ENCODE measurements at regions not wholly inside any gene's neighbourhood (a gene's known extent, or its start where the extent isn't known, plus 50 kb on each side); places are given as distances from the start of the nearest gene placed in this dataset.
"Not testable (repeated sequence)": the region's sequence is repeated elsewhere in the genome, so short reads cannot be mapped to it uniquely, and the experiment has no call there.

DNA sequence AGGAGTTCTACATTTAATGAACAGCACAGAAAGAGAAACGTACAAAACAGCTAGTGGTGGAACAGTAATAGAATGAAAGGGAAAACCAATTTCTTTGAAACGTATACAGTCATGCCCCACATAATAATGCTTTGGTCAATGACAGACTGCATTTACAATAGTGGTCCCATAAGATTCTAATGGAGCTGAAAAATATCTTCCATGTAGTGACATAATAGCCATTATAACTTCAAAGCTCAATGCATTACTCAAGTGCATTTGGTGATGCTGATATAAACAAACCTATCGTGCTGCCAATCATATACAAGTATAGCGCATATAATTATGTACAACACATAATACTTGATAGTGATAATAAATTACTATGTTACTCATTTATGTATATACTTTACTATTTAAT lies 1008.9 kb upstream of the FOXG1 start:
- DNase-seq; ATAC-seq; intact Hi-C loops (cut with DNase I): not testable (repeated sequence)

- ATAC-seq; intact Hi-C loops (cut with DNase I); DNase-seq: not testable (repeated sequence)
Measured at GRCh38 chr14:27760367-27760766, 1006.2 kb upstream of the FOXG1 start.

GRCh38 chr14:27799066-27800028 lies 967.2 kb upstream of the FOXG1 start:
- intact Hi-C loops (cut with DNase I); DNase-seq; ATAC-seq: not testable (repeated sequence)

DNA sequence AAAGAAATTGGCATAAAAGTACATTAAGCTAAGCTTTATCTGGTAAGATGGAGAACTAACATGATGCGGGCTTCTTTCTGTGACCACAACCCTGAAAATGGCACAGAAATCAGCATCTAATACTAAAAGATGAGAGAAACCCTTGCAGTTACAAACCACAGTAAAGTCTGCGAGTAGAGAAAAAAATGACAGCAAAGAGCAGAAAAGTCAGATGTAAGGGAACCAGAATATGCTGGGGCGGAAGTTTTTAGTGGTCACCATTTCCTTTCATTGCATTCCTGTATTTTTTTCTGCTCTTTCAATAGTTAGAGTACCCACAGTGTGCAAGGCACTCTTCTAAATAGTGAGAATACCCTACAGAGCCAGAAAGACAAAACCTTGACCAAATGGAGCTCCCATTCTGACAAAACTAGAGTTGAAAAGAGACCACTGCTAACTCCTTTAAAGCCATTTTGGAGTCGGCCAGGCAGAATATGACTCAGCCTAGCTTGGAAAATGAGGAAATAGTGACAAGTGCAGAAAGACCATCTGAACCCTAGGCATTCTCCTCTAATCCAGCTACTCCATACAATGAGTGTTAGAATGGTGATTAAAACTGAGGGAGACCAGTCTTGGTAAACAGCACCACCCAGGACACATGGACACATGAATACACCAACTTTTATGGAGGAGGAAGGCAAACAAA lies 948.7 kb upstream of the FOXG1 start:
- ATAC-seq; DNase-seq; intact Hi-C loops (cut with DNase I): not testable (repeated sequence)

DNA sequence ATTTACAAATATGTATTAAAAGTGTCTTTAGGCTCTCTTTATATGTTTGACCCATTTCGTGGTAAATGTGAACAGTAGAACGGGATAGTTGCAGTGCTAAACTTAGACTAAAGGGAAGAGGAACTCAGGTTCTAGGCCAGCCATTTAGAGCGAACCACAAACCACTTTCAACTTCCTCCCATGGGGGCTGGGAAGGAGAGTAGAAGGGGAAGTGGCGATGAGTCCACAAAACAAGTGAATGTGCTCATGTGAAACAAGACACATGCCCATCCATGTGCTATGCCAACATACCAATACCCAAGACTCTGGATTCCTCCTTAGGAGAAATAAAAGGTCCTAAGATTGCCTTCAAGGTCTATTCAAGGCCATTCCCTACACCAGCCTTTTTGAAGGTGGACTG lies 940.4 kb upstream of the FOXG1 start:
- ATAC-seq; intact Hi-C loops (cut with DNase I): not testable (repeated sequence)

DNA sequence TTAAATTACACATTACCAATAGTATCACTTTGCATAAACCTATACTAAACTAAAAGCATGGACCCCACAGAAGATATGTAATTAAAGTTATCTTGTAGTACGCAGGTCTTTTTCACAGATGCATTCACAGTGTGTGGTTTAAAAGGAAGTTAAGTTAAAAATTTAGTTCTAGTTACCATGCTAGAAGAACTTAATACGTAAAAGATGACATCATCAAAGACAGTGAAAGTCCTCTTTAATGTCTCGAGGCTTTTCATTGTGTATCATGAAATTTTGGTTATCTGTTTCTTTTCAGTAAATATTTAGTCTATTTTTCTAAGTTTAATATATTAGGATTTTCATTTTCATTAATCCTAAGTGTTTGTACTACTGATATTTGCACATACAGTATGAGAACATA lies 934.6 kb upstream of the FOXG1 start:
- DNase-seq; ATAC-seq; intact Hi-C loops (cut with DNase I): not testable (repeated sequence)

More for the DNA sequence above, 940.4 kb upstream of the FOXG1 start:
- not testable (repeated sequence) for DNase-seq

GRCh38 chr14:27833001-27833400 lies 933.6 kb upstream of the FOXG1 start:
- DNase-seq; intact Hi-C loops (cut with DNase I); ATAC-seq: not testable (repeated sequence)

DNA sequence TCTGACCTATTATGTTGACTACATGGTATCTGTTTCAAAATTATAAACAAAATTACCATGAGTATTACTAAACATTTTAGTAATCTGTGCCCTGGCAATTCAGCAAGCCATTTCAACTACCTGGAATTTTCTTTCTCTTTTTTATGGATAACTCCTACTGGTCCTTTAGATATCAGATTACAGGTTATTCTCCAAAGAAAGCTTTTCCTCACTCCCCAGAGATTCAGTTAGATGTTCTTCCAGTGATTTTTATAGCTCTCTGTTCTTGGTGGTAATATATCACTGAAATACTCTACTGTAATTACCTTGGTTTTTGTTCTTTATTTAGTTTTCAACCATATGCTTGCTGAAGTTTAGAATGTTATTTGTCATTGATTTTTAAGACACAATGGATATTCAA lies 930.2 kb upstream of the FOXG1 start:
- DNase-seq, result no peak
- no peak for ATAC-seq
- intact Hi-C loops (cut with DNase I), result no loop called here

GRCh38 chr14:27845241-27845850 lies 921.2 kb upstream of the FOXG1 start:
- DNase-seq, result peak; percentile 21
- no peak for ATAC-seq
- intact Hi-C loops (cut with DNase I), result no loop called here

- ATAC-seq (no peak), DNase-seq (no peak)
- intact Hi-C loops (cut with DNase I), result no loop called here
Measured at GRCh38 chr14:27845902-27846301, 920.7 kb upstream of the FOXG1 start.

DNA sequence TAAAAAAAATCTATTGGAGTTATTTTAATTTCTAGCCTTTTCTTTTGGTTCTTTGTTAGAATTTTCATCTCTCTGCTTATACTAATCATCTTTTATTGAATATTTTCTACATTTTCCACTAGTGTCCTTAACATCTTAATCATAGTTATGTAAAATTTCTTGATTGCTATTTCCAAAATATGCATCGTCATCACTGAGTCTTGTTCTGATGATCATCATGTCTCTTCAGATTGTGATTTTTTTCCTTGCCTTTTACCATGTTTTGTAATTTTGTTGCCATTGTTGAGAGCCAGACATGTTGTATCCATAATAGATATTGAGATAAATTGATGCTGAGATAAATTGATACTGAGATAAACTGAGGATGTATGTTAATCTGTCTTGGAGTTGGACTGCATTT lies 919.1 kb upstream of the FOXG1 start:
- intact Hi-C loops (cut with DNase I); ATAC-seq; DNase-seq: not testable (repeated sequence)

- DNase-seq; ATAC-seq; intact Hi-C loops (cut with DNase I): not testable (repeated sequence)
Measured at GRCh38 chr14:27849193-27849592, 917.4 kb upstream of the FOXG1 start.

DNA sequence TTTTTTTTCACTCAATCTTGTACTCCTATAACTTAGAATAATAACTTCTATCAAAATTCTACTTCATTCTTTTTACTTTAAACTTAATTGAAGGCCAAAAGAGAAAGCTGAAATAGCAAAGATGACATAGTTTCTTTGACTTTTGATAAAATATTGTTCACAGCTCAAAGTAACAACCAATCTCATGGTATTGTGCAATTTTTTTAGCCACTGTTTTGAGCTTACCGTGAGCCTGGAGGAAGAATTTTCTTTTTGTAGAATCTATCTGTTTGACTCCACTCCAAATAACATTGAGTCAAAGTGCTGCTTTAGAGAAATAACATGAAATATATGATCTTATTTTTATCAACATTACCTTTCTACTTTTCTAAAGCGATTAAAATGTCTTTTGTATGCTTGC lies 903.9 kb upstream of the FOXG1 start:
- intact Hi-C loops (cut with DNase I), result no loop called here
- ATAC-seq (no peak), DNase-seq (no peak)

- no peak for DNase-seq
- intact Hi-C loops (cut with DNase I), result no loop called here
- ATAC-seq, result no peak
Measured at GRCh38 chr14:27863166-27863565, 903.4 kb upstream of the FOXG1 start.

- ATAC-seq (no peak), DNase-seq (no peak)
- intact Hi-C loops (cut with DNase I), result no loop called here
Measured at GRCh38 chr14:27881063-27881462, 885.5 kb upstream of the FOXG1 start.

GRCh38 chr14:27881646-27882045 lies 884.9 kb upstream of the FOXG1 start:
- ATAC-seq, result no peak
- intact Hi-C loops (cut with DNase I), result no loop called here
- no peak for DNase-seq

GRCh38 chr14:27886256-27886655 lies 880.3 kb upstream of the FOXG1 start:
- intact Hi-C loops (cut with DNase I), result no loop called here
- DNase-seq (no peak), ATAC-seq (no peak)

- no peak for DNase-seq
- ATAC-seq, result no peak
- intact Hi-C loops (cut with DNase I), result no loop called here
Measured at GRCh38 chr14:27890259-27890658, 876.3 kb upstream of the FOXG1 start.

DNA sequence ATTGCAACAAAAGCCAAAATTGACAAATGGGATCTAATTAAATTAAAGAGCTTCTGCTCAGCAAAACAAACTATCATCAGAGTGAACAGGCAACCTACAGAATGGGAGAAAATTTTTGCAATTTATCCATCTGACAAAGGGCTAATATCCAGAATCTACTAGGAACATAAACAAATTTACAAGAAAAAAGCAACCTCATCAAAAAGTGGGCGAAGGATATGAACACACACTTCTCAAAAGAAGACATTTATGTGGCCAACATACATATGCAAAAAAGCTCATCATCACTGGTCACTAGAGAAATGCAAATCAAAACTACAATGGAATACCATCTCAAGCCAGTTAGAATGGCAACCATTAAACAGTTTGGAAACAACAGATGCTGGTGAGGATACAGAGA lies 858.1 kb upstream of the FOXG1 start:
- intact Hi-C loops (cut with DNase I); ATAC-seq; DNase-seq: not testable (repeated sequence)

DNA sequence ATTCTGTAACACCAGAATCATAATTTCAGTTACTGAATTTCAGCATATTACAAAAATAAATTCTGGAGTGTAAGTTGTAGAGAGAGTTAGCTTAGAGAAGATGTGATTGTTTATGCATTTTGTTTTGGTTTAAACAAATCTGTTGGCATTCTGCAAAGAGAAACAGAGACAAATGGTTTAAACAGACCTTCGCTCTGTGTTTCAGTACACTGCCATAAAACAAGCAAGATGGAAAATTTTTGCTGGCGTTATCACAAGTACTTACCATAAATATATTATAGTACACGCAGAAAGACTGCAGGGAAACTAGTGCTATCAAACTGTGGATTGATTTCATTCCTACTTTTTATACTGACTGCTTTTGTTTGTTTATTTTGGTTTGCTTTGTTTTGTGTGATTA lies 850.3 kb upstream of the FOXG1 start:
- ATAC-seq (no peak), DNase-seq (no peak)
- intact Hi-C loops (cut with DNase I), result no loop called here

Measured in left cardiac atrium (tissue), 4 donors.